DMS79 treated with DMSO at 0.1 percent for 48 hours (cell line): ENCODE measurements at regions not wholly inside any gene's neighbourhood (a gene's known extent, or its start where the extent isn't known, plus 50 kb on each side); places are given as distances from the start of the nearest gene placed in this dataset.
"Not testable (repeated sequence)": the region's sequence is repeated elsewhere in the genome, so short reads cannot be mapped to it uniquely, and the experiment has no call there.

Source experiments
- DNase-seq: peaks from one replicate; lab custom pipeline; 2025; lab: John Stamatoyannopoulos, UW

- DNase-seq, result peak; percentile 24
Observed at GRCh38 chr10:32217216-32217615, 129.7 kb downstream of the EPC1 start.

- not testable (repeated sequence) for DNase-seq
Observed at GRCh38 chr10:32213838-32214237, 133.1 kb downstream of the EPC1 start.

GRCh38 chr10:32211046-32211363 is 136.0 kb downstream of the EPC1 start:
- DNase-seq, result no peak

- no peak for DNase-seq
Observed at GRCh38 chr10:32210306-32211045, 136.5 kb downstream of the EPC1 start.

- not testable (repeated sequence) for DNase-seq
Observed at GRCh38 chr10:32208005-32208404, 139.0 kb downstream of the EPC1 start.

- no peak for DNase-seq
Observed at GRCh38 chr10:32207544-32207943, 139.4 kb downstream of the EPC1 start.

- DNase-seq, result no peak
Observed at GRCh38 chr10:32205670-32206069, 141.3 kb downstream of the EPC1 start.

- DNase-seq, result no peak
Observed at GRCh38 chr10:32204606-32205005, 142.4 kb downstream of the EPC1 start.

- no peak for DNase-seq
Observed at GRCh38 chr10:32199714-32200394, 143.6 kb upstream of the KIF5B start.

GRCh38 chr10:32197423-32197822 is 141.2 kb upstream of the KIF5B start:
- DNase-seq, result no peak

GRCh38 chr10:32190890-32191491 is 134.8 kb upstream of the KIF5B start:
- peak; percentile 13 for DNase-seq

GRCh38 chr10:32189400-32190084 is 133.3 kb upstream of the KIF5B start:
- DNase-seq, result no peak

GRCh38 chr10:32188601-32189000 is 132.4 kb upstream of the KIF5B start:
- not testable (repeated sequence) for DNase-seq

- no peak for DNase-seq
Observed at GRCh38 chr10:32187686-32188085, 131.5 kb upstream of the KIF5B start.

- not testable (repeated sequence) for DNase-seq
Observed at GRCh38 chr10:32183652-32184051, 127.4 kb upstream of the KIF5B start.

- DNase-seq, result no peak
Observed at GRCh38 chr10:32182476-32182875, 126.3 kb upstream of the KIF5B start.

- DNase-seq, result no peak
Observed at GRCh38 chr10:32180390-32181280, 124.4 kb upstream of the KIF5B start.

GRCh38 chr10:32179836-32180235 is 123.6 kb upstream of the KIF5B start:
- DNase-seq, result no peak

- not testable (repeated sequence) for DNase-seq
Observed at GRCh38 chr10:32177594-32177993, 121.4 kb upstream of the KIF5B start.

- DNase-seq, result no peak
Observed at GRCh38 chr10:32175629-32176028, 119.4 kb upstream of the KIF5B start.

- no peak for DNase-seq
Observed at GRCh38 chr10:32174349-32174893, 118.2 kb upstream of the KIF5B start.
